ENCODE measurements at regions not wholly inside any gene's neighbourhood (a gene's known extent, or its start where the extent isn't known, plus 50 kb on each side); places are given as distances from the start of the nearest gene placed in this dataset.

GRCh38 chr20:41887500-41887899 is 269.3 kb upstream of the CHD6 start:
- no peak for DNase-seq

- no peak for DNase-seq
Measured at GRCh38 chr20:41881466-41882046, 263.4 kb upstream of the CHD6 start.

DNA sequence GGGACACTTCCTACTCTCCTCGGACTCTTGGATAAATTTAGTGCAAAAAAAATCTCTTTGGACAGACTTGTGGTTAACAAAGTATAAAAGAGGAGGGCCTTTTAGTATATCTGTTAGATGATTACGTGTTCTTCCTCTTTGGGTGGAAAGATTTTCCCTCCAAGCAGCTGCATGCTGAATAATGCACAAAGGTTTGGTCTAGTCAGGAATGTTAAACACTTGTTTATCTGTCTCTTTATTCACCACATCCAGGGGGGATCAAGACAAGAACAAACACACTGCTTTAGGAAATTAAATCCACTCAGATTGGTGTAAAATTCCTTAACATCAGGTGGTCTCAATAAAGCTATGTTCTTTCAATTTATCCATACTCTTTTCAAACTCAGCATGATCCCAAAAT is 260.9 kb upstream of the CHD6 start:
- no peak for DNase-seq

- DNase-seq = no peak
Measured at GRCh38 chr20:41877911-41878310, 259.7 kb upstream of the CHD6 start.

- no peak for DNase-seq
Measured at GRCh38 chr20:41874658-41875057, 256.5 kb upstream of the CHD6 start.

DNA sequence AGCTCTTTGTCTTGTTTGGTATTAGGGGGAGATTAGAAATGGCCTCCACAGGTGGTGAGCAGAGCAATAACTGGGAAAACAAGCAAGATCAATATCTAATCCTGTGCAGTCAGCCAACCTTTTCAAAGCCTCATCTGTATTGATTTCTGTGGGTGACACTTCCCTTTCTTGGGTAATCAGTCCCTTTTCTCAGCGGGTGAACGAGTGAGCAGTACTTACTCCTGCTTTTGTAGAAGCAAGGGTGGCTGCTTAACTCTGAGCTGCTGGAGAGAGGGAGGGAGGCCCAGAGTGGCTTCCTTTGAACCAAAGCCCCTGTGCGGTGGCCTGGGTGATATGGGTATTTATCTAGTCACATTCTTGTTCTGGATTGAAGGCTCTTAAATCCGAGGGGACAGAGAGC is 254.8 kb upstream of the CHD6 start:
- no peak for DNase-seq

DNA sequence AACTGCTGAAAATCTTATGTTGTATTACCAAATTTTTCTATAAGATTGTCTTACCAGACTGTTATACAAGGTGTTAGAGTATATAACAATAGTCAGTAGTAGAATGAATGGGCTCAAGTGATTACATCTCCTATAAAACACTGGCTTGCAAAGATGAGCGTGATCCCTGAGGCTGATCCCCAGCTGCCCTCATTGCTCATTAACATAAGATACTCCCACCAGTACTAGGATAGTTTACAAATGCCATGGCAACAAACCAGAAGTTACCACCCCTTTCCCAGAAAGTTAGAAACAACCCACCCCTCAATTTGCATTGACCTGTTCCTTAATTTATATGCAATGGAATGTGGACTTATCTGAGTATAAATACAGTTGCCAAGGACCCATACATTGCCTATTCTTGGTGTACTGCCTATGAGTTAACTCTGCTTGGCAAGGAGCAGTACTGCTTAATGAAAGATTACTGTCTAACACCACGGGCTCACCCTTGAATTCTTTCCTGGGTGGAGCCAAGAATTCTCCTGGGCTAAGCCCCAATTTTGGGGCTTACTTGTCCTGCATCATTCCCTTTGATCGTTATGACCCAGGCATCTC is 252.8 kb upstream of the CHD6 start:
- no peak for DNase-seq

DNA sequence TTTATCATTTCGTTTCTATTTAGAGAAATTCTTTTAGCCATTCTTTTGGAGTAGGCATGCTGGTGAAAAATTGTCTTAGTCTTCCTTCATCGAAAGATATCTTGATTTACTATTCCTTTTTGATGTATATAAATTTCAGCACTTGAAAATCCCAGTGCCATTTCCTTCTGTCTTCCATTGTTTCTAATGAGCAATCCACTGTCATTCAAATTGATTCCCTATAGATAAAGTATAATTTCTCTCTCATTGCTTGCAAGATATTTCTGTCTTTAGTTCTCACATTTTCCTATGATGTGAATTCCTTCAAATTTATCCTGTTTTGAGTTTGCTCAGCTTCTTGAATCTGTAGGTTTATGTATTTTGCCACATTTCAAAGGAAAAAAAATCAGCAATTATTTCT is 251.1 kb upstream of the CHD6 start:
- DNase-seq = no peak

GRCh38 chr20:41865938-41866337 is 247.8 kb upstream of the CHD6 start:
- DNase-seq = no peak

GRCh38 chr20:41862476-41862875 is 244.3 kb upstream of the CHD6 start:
- DNase-seq = peak in 1 of 51 donors; percentile 4

DNA sequence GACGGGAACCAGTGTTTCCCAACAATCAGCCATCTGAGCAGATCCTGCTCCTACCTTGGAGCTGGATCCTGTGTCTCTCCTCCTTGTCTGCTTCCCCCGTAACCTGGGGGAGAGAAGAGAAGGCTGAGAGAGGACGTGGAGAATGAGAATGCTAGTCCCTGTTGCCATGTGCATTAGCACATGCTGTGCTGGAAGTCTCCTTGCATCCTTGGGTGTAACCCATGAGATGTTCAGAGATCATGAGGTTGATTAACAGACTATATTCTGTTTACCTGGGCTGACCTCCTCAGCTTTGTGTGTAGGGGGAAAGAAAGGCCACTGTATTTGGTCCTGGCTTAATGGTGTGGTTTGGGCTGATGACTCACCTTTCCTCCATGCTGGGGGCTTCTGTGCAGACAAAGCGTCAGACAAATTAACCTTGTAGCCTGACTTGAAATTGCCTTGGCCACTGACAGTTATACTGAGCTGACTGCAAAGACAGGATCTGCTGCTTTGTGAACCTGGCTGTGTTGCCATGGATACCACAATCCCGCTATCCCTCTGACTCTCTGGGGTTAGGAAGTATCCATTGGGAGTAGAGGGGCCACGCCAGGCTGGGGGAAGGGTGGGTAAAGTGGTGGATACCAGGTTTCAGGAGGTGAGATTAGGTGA is 243.7 kb upstream of the CHD6 start:
- DNase-seq = peak in 6 of 51 donors; percentile 1 to 15 (median 4)

DNA sequence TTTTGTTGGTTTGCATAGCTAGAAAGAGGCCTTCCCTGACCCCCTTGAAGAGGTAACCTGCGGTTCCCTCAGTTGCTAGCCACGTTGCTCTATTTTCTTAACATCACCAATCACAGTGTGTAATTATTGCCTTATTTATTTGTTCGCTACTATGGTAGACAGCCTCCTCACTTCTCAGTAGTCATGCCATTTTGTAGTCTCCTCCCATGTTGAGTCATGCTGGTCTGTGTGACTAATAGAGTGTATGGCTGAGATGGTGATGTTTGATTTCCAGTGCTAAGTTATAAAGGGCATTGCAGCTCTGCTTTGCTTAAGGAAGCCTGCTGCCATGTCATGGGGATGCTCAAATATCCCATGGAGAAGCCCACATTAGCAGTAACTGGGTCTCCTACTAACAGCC is 236.6 kb upstream of the CHD6 start:
- no peak for DNase-seq

GRCh38 chr20:41853806-41854205 is 235.6 kb upstream of the CHD6 start:
- no peak for DNase-seq

DNA sequence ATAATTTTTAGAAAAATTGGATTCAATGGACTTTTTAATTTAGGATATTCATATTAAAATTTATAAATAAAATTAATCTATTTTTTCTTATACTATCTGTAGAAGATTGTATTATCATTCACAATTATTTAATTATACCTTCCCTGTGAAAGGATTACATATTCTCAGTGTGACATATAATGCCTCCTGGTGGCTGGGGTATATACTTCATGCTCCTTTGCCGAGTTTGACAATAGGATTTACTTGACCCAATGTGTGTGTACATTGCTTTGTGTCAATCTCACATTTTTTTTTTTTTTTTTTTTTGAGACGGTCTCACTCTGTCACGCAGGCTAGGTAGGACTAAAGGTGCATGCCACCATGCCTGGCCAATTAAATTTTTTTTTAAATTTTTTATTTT is 230.0 kb upstream of the CHD6 start:
- DNase-seq = no peak

GRCh38 chr20:41837669-41838224 is 219.6 kb upstream of the CHD6 start:
- peak in 1 of 51 donors; percentile 44 for DNase-seq

GRCh38 chr20:41833739-41834138 is 215.6 kb upstream of the CHD6 start:
- DNase-seq = no peak

- no peak for DNase-seq
Measured at GRCh38 chr20:41830702-41831101, 212.5 kb upstream of the CHD6 start.

GRCh38 chr20:41819436-41819835 is 201.3 kb upstream of the CHD6 start:
- DNase-seq = no peak

GRCh38 chr20:41818991-41819390 is 200.8 kb upstream of the CHD6 start:
- no peak for DNase-seq

DNA sequence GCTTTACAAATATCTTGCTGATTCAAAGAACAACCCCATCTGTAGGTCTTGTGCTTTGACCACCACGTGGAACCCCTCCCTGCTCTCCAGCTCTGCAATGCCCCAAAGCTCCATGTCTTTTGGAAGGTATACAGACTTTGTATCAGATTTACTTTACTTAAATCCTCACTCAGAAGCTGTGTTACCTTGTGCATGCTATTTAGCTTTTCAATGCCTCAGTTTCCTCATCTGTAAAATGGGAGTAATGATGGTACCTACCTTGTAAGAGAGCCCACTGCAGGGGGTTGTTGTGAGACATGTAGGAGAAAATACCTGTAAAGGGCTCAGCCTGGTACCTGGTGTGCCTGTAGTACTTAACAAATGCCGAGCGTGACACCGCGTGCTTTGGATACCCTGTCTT is 200.2 kb upstream of the CHD6 start:
- DNase-seq = no peak

- no peak for DNase-seq
Measured at GRCh38 chr20:41811456-41811855, 193.3 kb upstream of the CHD6 start.

DNA sequence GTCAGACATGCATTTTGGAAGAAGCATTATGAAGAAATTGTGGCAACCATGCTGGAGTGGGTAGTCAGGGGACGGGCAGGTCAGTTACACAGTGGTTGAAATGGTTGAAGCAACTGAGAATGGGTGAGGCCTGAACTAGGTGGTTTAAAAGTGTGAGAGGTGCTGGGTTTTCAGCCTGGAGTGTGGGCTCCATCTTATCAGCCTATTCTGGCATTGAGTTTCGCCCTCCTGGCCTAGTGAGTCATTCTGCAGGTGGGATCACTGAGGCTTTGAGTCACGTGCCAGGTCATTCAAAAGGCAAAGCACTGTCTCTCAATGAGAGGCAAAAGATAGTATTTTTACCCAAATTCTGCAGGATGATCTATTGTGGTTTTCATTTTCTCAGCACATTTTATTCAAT is 181.9 kb upstream of the CHD6 start:
- no peak for DNase-seq

DNA sequence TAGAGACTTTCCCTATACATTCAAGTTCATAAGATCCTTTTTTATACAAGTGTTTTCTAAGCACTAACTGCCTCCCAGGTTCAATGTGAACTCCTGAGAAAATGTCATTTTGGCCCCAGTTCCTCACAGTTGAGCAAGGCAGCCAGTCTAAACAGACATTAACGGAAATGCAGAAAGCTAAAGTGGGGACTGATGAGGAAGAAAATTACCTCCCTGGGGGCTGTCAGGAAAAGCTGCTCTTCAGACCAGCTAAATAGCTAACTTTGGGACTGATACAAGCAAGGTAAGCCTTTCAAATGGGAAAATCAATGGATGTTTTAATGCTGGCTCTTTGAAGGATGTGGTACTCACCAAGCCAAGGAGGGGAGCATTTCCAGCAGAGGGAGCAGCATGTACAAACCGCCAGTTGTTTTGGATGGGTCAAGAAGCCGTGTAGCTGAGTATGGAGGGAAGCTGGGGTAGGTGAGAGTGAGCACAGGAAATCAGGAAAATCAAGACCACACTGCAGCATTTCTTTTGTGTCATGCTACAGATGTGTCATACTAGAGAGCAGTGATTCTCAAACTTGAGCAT is 180.8 kb upstream of the CHD6 start:
- DNase-seq = no peak
